ENCODE measurements at regions not wholly inside any gene's neighbourhood (a gene's known extent, or its start where the extent isn't known, plus 50 kb on each side); places are given as distances from the start of the nearest gene placed in this dataset.

- no peak overlapping the region for H3K4ac ChIP-seq (ENCODE audit: low read depth, low read length)
- ChIA-PET CTCF (interaction anchor here (0.6 kb wide), 1 partner anchor 33 kb away, joined by 3 read pairs; no protein-coding TSS in a partner anchor), POLR2A (ENCODE audit: unreplicated experiment) (interaction anchor here (0.7 kb wide), 1 partner anchor 335 kb away, joined by 3 read pairs; the partner anchor contains the start of gene IVNS1ABP)
- H2AK5ac ChIP-seq (ENCODE audit: low read depth, low read length), result no peak overlapping the region
- peaks cover 2% of the 10 kb centered on the region for H3K4me1 ChIP-seq (ENCODE audit: control insufficient read depth, insufficient read depth, low read length)
- no CpG with 5 or more reads among the region's 2 CpGs for WGBS, 2 experiments (ENCODE audit: extremely low coverage in 2 of 2, insufficient read length in 1 of 2)
- no peak overlapping the region for H3K56ac ChIP-seq (ENCODE audit: extremely low read depth, insufficient read depth, low read length)
- H4K8ac ChIP-seq (ENCODE audit: low read depth in 2 of 2, low read length in 2 of 2), result no peak overlapping the region
- in situ Hi-C loops (cut with MboI; ENCODE audit: low sequenced_read_pairs) (no loop called here), intact Hi-C loops (cut with micrococcal nuclease) (no loop called here), dilution Hi-C loops (cut with HindIII; ENCODE audit: low sequenced_read_pairs, unreplicated experiment) (no loop called here)
- no peaks in the 10 kb centered on the region for H3K27me3 ChIP-seq (ENCODE audit: control insufficient read depth, insufficient read depth, low read length)
- H2BK5ac ChIP-seq (ENCODE audit: low read depth, low read length, poor library complexity, severe bottlenecking), result no peak overlapping the region
- H3K79me1 ChIP-seq (ENCODE audit: low read depth in 1 of 2, low read length in 2 of 2), result no peaks in the 10 kb centered on the region
- DNase-seq (no peak), ATAC-seq (ENCODE audit: low read depth) (no peak)
- H3K4me2 ChIP-seq (ENCODE audit: low read depth, low read length), result no peak overlapping the region
- no peak overlapping the region for H3K9ac ChIP-seq (ENCODE audit: low read depth, low read length)
- BruUV-seq (replicated peaks), result no TSS peak
- H2AFZ ChIP-seq (replicated peaks; ENCODE audit: low read length, poor library complexity), result no peak overlapping the region
- H4K5ac ChIP-seq (ENCODE audit: low read depth, low read length), result no peak overlapping the region
- H2BK120ac ChIP-seq (ENCODE audit: low read depth, low read length), result no peak overlapping the region
- H2BK20ac ChIP-seq (ENCODE audit: low read depth, low read length), result no peak overlapping the region
- no peaks in the 10 kb centered on the region for H3K36me3 ChIP-seq (ENCODE audit: control insufficient read depth, insufficient read depth, low read length)
- H3K9me1 ChIP-seq (ENCODE audit: insufficient read depth, low read length), result peaks cover 5% of the 10 kb centered on the region; the same call in 1 of the 2 replicates
- H3K18ac ChIP-seq (ENCODE audit: low read depth, low read length), result no peak overlapping the region
- H3K27ac ChIP-seq (ENCODE audit: insufficient read depth, low read length), result no peak overlapping the region
- no peaks in the 10 kb centered on the region for H4K20me1 ChIP-seq (ENCODE audit: insufficient read depth, low read length)
- H2BK15ac ChIP-seq (ENCODE audit: low read depth, low read length), result no peak overlapping the region
- TF ChIP-seq NFE2L2 (IDR thresholded peaks at IDR 0.05; ENCODE audit: low read depth, low read length) (no peak), MAZ (IDR thresholded peaks at IDR 0.05; ENCODE audit: borderline replicate concordance, low read depth, low read length) (no peak), MXI1 (IDR thresholded peaks at IDR 0.05; ENCODE audit: borderline replicate concordance, low read depth, low read length) (no peak), MAFK (IDR thresholded peaks at IDR 0.05; ENCODE audit: low read depth, low read length) (no peak), CEBPB (IDR thresholded peaks at IDR 0.05; ENCODE audit: low read depth, low read length) (no peak), SMC3 (IDR thresholded peaks at IDR 0.05; ENCODE audit: low read depth, low read length) (no peak), CTCF (conservative IDR thresholded peaks at IDR 0.05; ENCODE audit: low read depth, low read length) (no peak)
- no peak overlapping the region for H3K23ac ChIP-seq (ENCODE audit: low read depth, low read length)
- no peak overlapping the region for H3K4me3 ChIP-seq (ENCODE audit: insufficient read depth, low read depth, low read length)
- no peak overlapping the region for H2AK9ac ChIP-seq (replicated peaks; ENCODE audit: low read depth, low read length, poor library complexity)
- H3K14ac ChIP-seq (replicated peaks; ENCODE audit: low read depth, low read length), result no peak overlapping the region
- peaks cover 4% of the 10 kb centered on the region; the same call in 1 of the 2 replicates for H3K9me3 ChIP-seq (ENCODE audit: control insufficient read depth, insufficient read depth, low read length)
- no peak overlapping the region for H4K91ac ChIP-seq (ENCODE audit: insufficient read depth, low read depth, low read length)
Measured at GRCh38 chr1:185652348-185652747, 81.8 kb upstream of the HMCN1 start.

All from IMR-90 (cell line).